H1 (cell line): ENCODE measurements at regions not wholly inside any gene's neighbourhood (a gene's known extent, or its start where the extent isn't known, plus 50 kb on each side); places are given as distances from the start of the nearest gene placed in this dataset.

Experiments
- CTCF ChIA-PET: fragments of 300-600 bp; sonication (Branson Sonifier 250); formaldehyde crosslinking; loops from one replicate; lab custom pipeline; 2021; ENCODE audit not compliant: partially characterized antibody; lab: Charles Lee
- POLR2A ChIA-PET: fragments of 300-600 bp; sonication (Branson Sonifier 250); formaldehyde crosslinking; loops from one replicate; lab custom pipeline; 2021; ENCODE audit warnings: inconsistent platforms; ENCODE audit not compliant: partially characterized antibody; lab: Charles Lee
- DNase-seq, 2 experiments: peaks; one replicate each; pipeline versions ENCODE4 v3.0.0 to v3.0.0-alpha.2; 2010 to 2022; ENCODE audit warnings: low spot score in 2 of 2, low read depth in 1 of 2, mixed read lengths in 1 of 2
- FAIRE-seq: peaks from 2 replicates; lab custom pipeline; 2011; peaks lifted over from hg19 to GRCh38; lab: Jason Lieb, UNC
- H2AFZ ChIP-seq: 2 replicates; pipeline ENCODE4 v1.8.1; 2012; ENCODE audit warnings: low read length, inconsistent platforms
- H2AK5ac ChIP-seq: 2 replicates; pipeline ENCODE4 v1.6.1; 2013; ENCODE audit warnings: low read depth, low read length
- H2BK120ac ChIP-seq: replicated peaks from 2 replicates; pipeline ENCODE3; 2013; ENCODE audit warnings: low read depth, low read length, inconsistent platforms
- H2BK12ac ChIP-seq: 2 replicates; pipeline ENCODE4 v1.6.1; 2013; ENCODE audit warnings: low read depth, low read length
- H2BK15ac ChIP-seq: 2 replicates; pipeline ENCODE4 v1.6.1; 2013; ENCODE audit warnings: low read length
- H2BK20ac ChIP-seq: 2 replicates; pipeline ENCODE4 v1.6.1; 2013; ENCODE audit warnings: low read length
- H2BK5ac ChIP-seq: 2 replicates; pipeline ENCODE4 v1.6.1; 2013; ENCODE audit warnings: low read depth, low read length
- H3K14ac ChIP-seq: 2 replicates; pipeline ENCODE4 v1.6.1; 2013; ENCODE audit warnings: inconsistent platforms; ENCODE audit not compliant: insufficient read length
- H3K18ac ChIP-seq: 2 replicates; pipeline ENCODE4 v1.6.1; 2013; ENCODE audit warnings: low read length; ENCODE audit errors: extremely low read depth
- H3K23ac ChIP-seq: 2 replicates; pipeline ENCODE4 v1.6.1; 2013; ENCODE audit warnings: inconsistent platforms; ENCODE audit not compliant: insufficient read length
- H3K23me2 ChIP-seq: 2 replicates; pipeline ENCODE4 v1.6.1; 2013; ENCODE audit warnings: low read depth, low read length
- H3K27ac ChIP-seq: 2 replicates; pipeline ENCODE4 v1.6.1; 2011; ENCODE audit warnings: low read depth, low read length, inconsistent platforms
- H3K27me3 ChIP-seq, 4 experiments: replicated peaks in 1 of 4; 1 replicate in 1 of 4; 2 replicates in 3 of 4; pipeline versions ENCODE4 v1.6.1 to v1.8.1; 2011 to 2013; ENCODE audit warnings: low read length in 3 of 4, mild to moderate bottlenecking in 3 of 4, inconsistent platforms in 2 of 4, mixed read lengths in 2 of 4, moderate library complexity in 1 of 4; ENCODE audit not compliant: control insufficient read depth in 3 of 4, insufficient read depth in 3 of 4; ENCODE audit errors: extremely low read depth in 1 of 4
- H3K36me3 ChIP-seq, 4 experiments: 2 replicates each; pipeline versions ENCODE4 v1.6.1 to v1.8.1; 2011 to 2013; ENCODE audit warnings: mild to moderate bottlenecking in 4 of 4, low read length in 3 of 4, moderate library complexity in 2 of 4, control low read depth in 1 of 4, inconsistent platforms in 1 of 4; ENCODE audit not compliant: insufficient read depth in 4 of 4, control insufficient read depth in 2 of 4
- H3K4ac ChIP-seq: replicated peaks from 2 replicates; pipeline ENCODE3; 2013; ENCODE audit warnings: low read length, low read depth, mixed read lengths, inconsistent platforms; ENCODE audit not compliant: insufficient read length
- H3K4me1 ChIP-seq, 4 experiments: replicated peaks in 1 of 4; 1 replicate in 1 of 4; 2 replicates in 3 of 4; pipeline versions ENCODE4 v1.6.1 to v1.8.1; 2011 to 2013; ENCODE audit warnings: low read length in 3 of 4, inconsistent platforms in 2 of 4, mixed read lengths in 1 of 4; ENCODE audit not compliant: insufficient read depth in 4 of 4, control insufficient read depth in 3 of 4
- H3K4me2 ChIP-seq, 2 experiments: 2 replicates each; pipeline versions ENCODE4 v1.6.1 to v1.8.1; 2011 to 2013; ENCODE audit warnings: low read depth in 2 of 2, low read length in 2 of 2, control low read depth in 1 of 2, inconsistent platforms in 1 of 2, mild to moderate bottlenecking in 1 of 2; ENCODE audit not compliant: insufficient read depth in 1 of 2
- H3K4me3 ChIP-seq, 4 experiments: fragments of 200-600, 300-600 bp in 1 of 4; sonication (generic), shearing (Covaris generic), sonication (Bioruptor Twin) in 1 of 4; 2 replicates each; pipeline versions ENCODE4 v1.5.1 to v1.8.1; 2011 to 2016; ENCODE audit warnings: low read length in 4 of 4, low read depth in 3 of 4, control low read depth in 2 of 4, inconsistent platforms in 2 of 4, mild to moderate bottlenecking in 2 of 4, mixed read lengths in 1 of 4, moderate library complexity in 1 of 4; ENCODE audit not compliant: insufficient read depth in 2 of 4; ENCODE audit errors: extremely low read depth in 1 of 4
- H3K56ac ChIP-seq: replicated peaks from 2 replicates; pipeline ENCODE3; 2013; ENCODE audit warnings: low read depth, mild to moderate bottlenecking, mixed read lengths, low read length, inconsistent platforms; ENCODE audit not compliant: insufficient read length
- H3K79me1 ChIP-seq: 2 replicates; pipeline ENCODE4 v1.6.1; 2013; ENCODE audit warnings: low read depth, low read length, control low read depth
- H3K79me2 ChIP-seq, 2 experiments: 2 replicates each; pipeline versions ENCODE4 v1.6.1 to v1.8.1; 2012 to 2013; ENCODE audit warnings: low read length in 2 of 2, mild to moderate bottlenecking in 2 of 2, inconsistent platforms in 1 of 2; ENCODE audit not compliant: insufficient read depth in 2 of 2, control insufficient read depth in 1 of 2
- H3K9ac ChIP-seq, 4 experiments: replicated peaks in 1 of 4; 1 replicate in 1 of 4; 2 replicates in 3 of 4; pipeline versions ENCODE4 v1.6.1 to v1.8.1; 2011 to 2013; ENCODE audit warnings: low read depth in 3 of 4, low read length in 3 of 4, control low read depth in 2 of 4, mild to moderate bottlenecking in 2 of 4, moderate library complexity in 2 of 4, inconsistent platforms in 1 of 4; ENCODE audit errors: extremely low read depth in 1 of 4
- H3K9me3 ChIP-seq, 2 experiments: 2 replicates each; pipeline versions ENCODE4 v1.6.1 to v1.8.1; 2012 to 2013; ENCODE audit warnings: mild to moderate bottlenecking in 2 of 2, moderate library complexity in 2 of 2, control low read depth in 1 of 2, inconsistent platforms in 1 of 2, low read depth in 1 of 2, low read length in 1 of 2, mixed read lengths in 1 of 2; ENCODE audit not compliant: insufficient read depth in 2 of 2
- H4K20me1 ChIP-seq, 2 experiments: replicated peaks in 1 of 2; 2 replicates each; pipeline versions ENCODE3 to v1.8.1; 2011 to 2013; ENCODE audit warnings: inconsistent platforms in 2 of 2, low read length in 2 of 2, mild to moderate bottlenecking in 1 of 2; ENCODE audit not compliant: insufficient read depth in 2 of 2, control insufficient read depth in 1 of 2
- H4K5ac ChIP-seq: 2 replicates; pipeline ENCODE4 v1.6.1; 2013; ENCODE audit warnings: low read length, low read depth, mixed read lengths, inconsistent platforms; ENCODE audit not compliant: insufficient read length
- H4K8ac ChIP-seq: 2 replicates; pipeline ENCODE4 v1.8.0; 2013; ENCODE audit warnings: mild to moderate bottlenecking, moderate library complexity, low read length, inconsistent platforms; ENCODE audit not compliant: insufficient read depth; ENCODE audit errors: extremely low read depth
- H4K91ac ChIP-seq: replicated peaks from 2 replicates; pipeline ENCODE3; 2013; ENCODE audit warnings: low read length, mixed read lengths, inconsistent platforms; ENCODE audit not compliant: insufficient read length
- ASH2L ChIP-seq: fragments of 200-600, 300-600 bp; sonication (generic); IDR thresholded peaks from one replicate; pipeline ENCODE4 v1.7.1; 2017; ENCODE audit warnings: low read length
- BACH1 ChIP-seq: IDR thresholded peaks from 2 replicates; pipeline ENCODE4 v1.6.1; 2012; ENCODE audit warnings: low read length, improper control_type of control experiment
- CHD2 ChIP-seq: IDR thresholded peaks from 2 replicates; pipeline ENCODE4 v1.6.1; 2012; ENCODE audit warnings: low read length, improper control_type of control experiment
- CTBP2 ChIP-seq: IDR thresholded peaks from 2 replicates; pipeline ENCODE4 v1.7.0; 2011; ENCODE audit warnings: borderline replicate concordance, mild to moderate bottlenecking, moderate library complexity, mixed read lengths, low read length; ENCODE audit not compliant: insufficient read depth, insufficient read length
- EGR1 ChIP-seq: IDR thresholded peaks from 2 replicates; pipeline ENCODE4 v1.6.1; 2011; ENCODE audit warnings: low read depth, low read length, borderline replicate concordance
- PHF8 ChIP-seq: fragments of 200-600 bp; sonication (generic); conservative IDR thresholded peaks from 2 replicates; pipeline ENCODE4 v1.7.1; 2012; ENCODE audit warnings: low read depth, mild to moderate bottlenecking, inconsistent platforms, low read length, moderate library complexity
- TBP ChIP-seq: IDR thresholded peaks from 2 replicates; pipeline ENCODE4 v1.6.1; 2011; ENCODE audit warnings: low read depth, low read length, improper control_type of control experiment
- TEAD4 ChIP-seq: IDR thresholded peaks from 2 replicates; pipeline ENCODE4 v1.6.1; 2012; ENCODE audit warnings: low read depth, low read length, inconsistent platforms, mixed read lengths
- WGBS, 2 experiments: shearing (Covaris generic) in 1 of 2; methylation state at CpG; one replicate each; pipeline versions ENCODE4 v1.1.6 to v1.1.7; 2013 to 2015; ENCODE audit warnings: low lambda C conversion rate in 2 of 2, mixed read lengths in 2 of 2, inconsistent platforms in 1 of 2, low coverage in 1 of 2, missing lambda C conversion rate in 1 of 2; ENCODE audit not compliant: insufficient replicate concordance in 2 of 2, insufficient coverage in 1 of 2, insufficient read length in 1 of 2; ENCODE audit errors: extremely low coverage in 1 of 2, missing lambda C conversion rate in 1 of 2; 5-methylcytosine and 5-hydroxymethylcytosine counted together
- TF ChIP-seq, protein P1 (sequence below): IDR thresholded peaks from 2 replicates; pipeline ENCODE4 v1.6.1; 2012; ENCODE audit warnings: inconsistent platforms

DNA sequence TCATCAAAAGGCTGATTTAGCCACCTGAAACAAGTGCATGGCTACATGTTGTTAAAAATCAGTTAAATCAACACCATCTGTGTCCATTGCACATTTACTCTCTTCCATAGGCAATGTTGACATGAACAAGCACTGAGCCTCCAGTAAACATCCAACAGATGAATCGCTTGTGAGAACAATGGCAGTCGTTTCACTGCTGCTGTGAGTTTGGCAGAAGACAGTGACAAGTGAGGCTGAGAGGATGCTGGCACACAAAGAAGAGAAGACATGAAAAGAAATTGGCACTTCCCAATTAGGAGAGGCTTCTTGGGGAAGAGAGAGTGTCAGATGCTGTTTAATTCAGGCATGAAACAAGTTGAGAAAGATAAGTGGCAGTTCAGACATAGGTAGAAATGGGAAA lies 227.4 kb upstream of the STT3B start:
- no peak overlapping the region for H3K56ac ChIP-seq
- H3K4me1 ChIP-seq: no peaks in the 10 kb centered on the region
- no peak overlapping the region for H4K8ac ChIP-seq
- no peak overlapping the region for H2BK12ac ChIP-seq
- no peak overlapping the region for H2BK15ac ChIP-seq
- H3K23ac ChIP-seq: no peak overlapping the region
- H4K91ac ChIP-seq: no peak overlapping the region
- H2AFZ ChIP-seq: no peak overlapping the region
- DNase-seq: no peak
- no peak overlapping the region for H2BK120ac ChIP-seq
- H3K27ac ChIP-seq: no peak overlapping the region
- no peaks in the 10 kb centered on the region for H3K9me3 ChIP-seq
- no peak overlapping the region for H3K4me2 ChIP-seq
- no peaks in the 10 kb centered on the region for H3K27me3 ChIP-seq
- H3K4ac ChIP-seq: no peak overlapping the region
- no peaks in the 10 kb centered on the region for H4K20me1 ChIP-seq
- H3K18ac ChIP-seq: no peak overlapping the region
- H3K14ac ChIP-seq: no peak overlapping the region
- no peaks in the 10 kb centered on the region for H3K79me1 ChIP-seq
- no peak overlapping the region for H3K4me3 ChIP-seq
- TF ChIP-seq PHF8 (no peak), BACH1 (no peak), TEAD4 (no peak), EGR1 (no peak), CTBP2 (no peak), CHD2 (no peak), ASH2L (no peak), TBP (no peak)
- TF ChIP-seq, protein P1, sequence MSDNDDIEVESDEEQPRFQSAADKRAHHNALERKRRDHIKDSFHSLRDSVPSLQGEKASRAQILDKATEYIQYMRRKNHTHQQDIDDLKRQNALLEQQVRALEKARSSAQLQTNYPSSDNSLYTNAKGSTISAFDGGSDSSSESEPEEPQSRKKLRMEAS: no peak
- CTCF ChIA-PET: interaction anchor here (1.2 kb wide), 1 partner anchor 372 kb away, joined by 3 read pairs; no protein-coding TSS in a partner anchor
- no peak overlapping the region for H4K5ac ChIP-seq
- H3K23me2 ChIP-seq: no peaks in the 10 kb centered on the region
- H2BK20ac ChIP-seq: no peak overlapping the region
- WGBS, 2 experiments: 84% methylated on average over 2 of the region's 2 CpGs; no CpG with 5 or more reads in 1 of the 2 experiments
- no peaks in the 10 kb centered on the region for H3K36me3 ChIP-seq
- FAIRE-seq: no peak
- no peak overlapping the region for H3K9ac ChIP-seq
- POLR2A ChIA-PET: no interaction called here
- H2AK5ac ChIP-seq: no peak overlapping the region
- no peaks in the 10 kb centered on the region for H3K79me2 ChIP-seq
- no peak overlapping the region for H2BK5ac ChIP-seq
